Mononuclear cell (primary cell): ENCODE measurements at regions not wholly inside any gene's neighbourhood (a gene's known extent, or its start where the extent isn't known, plus 50 kb on each side); places are given as distances from the start of the nearest gene placed in this dataset.

Experiments used
- H3K27me3 ChIP-seq: 2 replicates; pipeline ENCODE4 v1.6.0; 2011; ENCODE audit warnings: low read length, control low read depth; ENCODE audit not compliant: insufficient read depth
- H3K4me1 ChIP-seq: 2 replicates; pipeline ENCODE4 v1.5.1; 2011; ENCODE audit warnings: mild to moderate bottlenecking, low read length, control low read depth; ENCODE audit not compliant: insufficient read depth
- H3K4me3 ChIP-seq: 2 replicates; pipeline ENCODE4 v1.5.1; 2011; ENCODE audit warnings: mild to moderate bottlenecking, low read length, moderate library complexity
- H3K9me3 ChIP-seq: 2 replicates; pipeline ENCODE4 v1.5.1; 2011; ENCODE audit warnings: low read depth, mild to moderate bottlenecking, control low read depth, low read length

DNA sequence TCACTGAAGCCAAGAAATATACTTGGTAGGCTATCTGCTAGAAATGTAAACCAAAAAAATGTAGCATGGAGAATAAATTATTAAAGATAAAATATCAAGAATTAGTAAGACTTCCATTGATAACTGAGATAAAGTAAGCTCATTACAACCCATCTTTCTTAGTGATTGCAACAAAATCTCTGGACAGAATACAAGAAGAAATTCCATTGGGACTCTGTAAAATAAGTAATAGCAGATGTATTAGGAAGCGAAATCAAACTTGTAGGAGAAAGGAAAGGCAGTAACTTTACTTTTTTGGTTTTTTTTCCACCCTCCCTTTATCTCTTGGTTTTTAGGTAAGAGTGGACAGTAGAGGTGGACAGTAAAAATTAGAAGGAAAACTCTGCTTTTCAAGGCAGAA is 605.7 kb downstream of the DACH1 start:
- H3K9me3 ChIP-seq: no peaks in the 10 kb centered on the region
- no peaks in the 10 kb centered on the region for H3K4me1 ChIP-seq
- H3K27me3 ChIP-seq: no peaks in the 10 kb centered on the region
- no peak overlapping the region for H3K4me3 ChIP-seq

DNA sequence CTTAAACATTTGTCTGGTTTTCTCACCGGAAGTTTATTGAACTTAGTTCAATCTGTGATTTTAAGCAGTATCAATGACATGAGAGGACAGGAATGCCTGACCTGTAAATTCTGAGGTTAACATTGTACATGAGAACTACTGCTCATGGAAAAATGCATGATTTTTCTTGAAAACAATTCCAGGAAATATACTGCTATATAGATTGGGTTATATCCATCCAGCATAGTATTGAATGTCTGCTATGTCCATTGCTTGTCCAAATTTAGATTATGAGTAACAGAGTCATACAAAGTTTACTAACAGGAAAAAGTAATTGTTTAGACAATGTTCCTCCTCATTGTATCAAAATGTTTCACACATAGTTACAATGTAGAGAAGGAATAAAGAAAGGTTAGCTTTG is 606.8 kb downstream of the DACH1 start:
- Histone ChIP-seq H3K9me3 (no peaks in the 10 kb centered on the region), H3K27me3 (no peaks in the 10 kb centered on the region), H3K4me3 (no peak overlapping the region), H3K4me1 (no peaks in the 10 kb centered on the region)

DNA sequence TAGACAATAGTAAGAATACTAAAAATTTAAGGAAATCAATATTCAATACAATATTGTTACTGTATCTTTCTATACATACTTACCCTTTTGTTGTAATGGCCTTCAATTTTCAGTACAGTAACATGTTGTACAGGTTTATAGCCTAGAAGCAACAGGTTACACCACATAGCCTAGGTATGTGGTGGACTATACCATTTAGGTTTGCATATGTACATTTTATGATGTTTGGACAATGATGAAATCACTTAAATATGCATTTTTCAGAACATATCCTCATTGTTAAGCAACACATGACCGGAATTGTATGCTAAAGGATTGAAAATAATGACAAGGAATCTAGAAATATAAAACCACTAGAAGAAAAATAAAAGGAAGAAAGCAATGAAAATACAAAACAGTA is 611.4 kb downstream of the DACH1 start:
- Histone ChIP-seq H3K4me1 (no peaks in the 10 kb centered on the region), H3K27me3 (no peaks in the 10 kb centered on the region), H3K9me3 (no peaks in the 10 kb centered on the region), H3K4me3 (no peak overlapping the region)

DNA sequence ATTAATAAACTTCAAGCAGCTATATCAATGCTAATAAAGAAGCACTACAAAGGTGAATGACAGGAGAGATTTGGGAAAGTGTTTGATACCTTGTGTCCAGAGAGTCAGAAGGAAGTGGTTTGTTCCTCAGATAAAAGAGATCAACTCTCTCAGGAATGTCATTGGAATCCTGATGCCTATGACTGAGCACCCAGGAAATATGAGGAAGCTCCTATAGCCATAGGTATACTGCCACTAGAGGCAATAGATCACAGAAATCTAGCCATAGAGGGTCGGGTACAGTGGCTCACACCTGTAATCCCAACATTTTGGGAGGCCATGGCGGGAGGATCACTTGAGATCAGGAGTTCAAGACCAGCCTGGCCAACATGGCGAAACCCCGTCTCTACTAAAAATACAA is 612.6 kb downstream of the DACH1 start:
- H3K27me3 ChIP-seq: no peaks in the 10 kb centered on the region
- no peak overlapping the region for H3K4me3 ChIP-seq
- H3K4me1 ChIP-seq: no peaks in the 10 kb centered on the region
- H3K9me3 ChIP-seq: no peaks in the 10 kb centered on the region

DNA sequence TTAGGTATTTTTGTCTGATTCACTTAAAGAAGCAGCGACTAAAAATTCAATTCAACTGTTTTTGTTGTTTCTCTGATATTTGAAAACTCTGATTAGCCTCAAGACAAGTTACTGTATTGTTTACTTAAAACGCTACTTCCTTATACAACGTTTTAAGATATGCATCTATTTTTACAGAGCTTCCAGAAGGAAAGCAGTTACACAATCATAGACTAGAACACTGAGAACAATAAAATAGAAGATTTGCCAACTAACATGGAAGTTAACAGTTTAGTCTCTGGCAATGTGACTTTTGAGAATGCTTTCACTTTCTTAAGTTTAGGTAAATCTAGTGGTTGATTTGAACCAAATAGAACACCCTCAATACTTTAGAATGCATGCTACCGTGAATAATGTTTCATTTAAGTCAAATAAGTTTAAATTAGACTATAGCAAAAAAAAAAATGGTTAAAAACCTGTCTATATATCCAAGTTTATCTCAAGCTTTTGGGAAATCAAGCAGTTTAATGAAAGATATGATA is 614.8 kb downstream of the DACH1 start:
- Histone ChIP-seq H3K27me3 (no peaks in the 10 kb centered on the region), H3K9me3 (no peaks in the 10 kb centered on the region), H3K4me3 (no peak overlapping the region), H3K4me1 (no peaks in the 10 kb centered on the region)

DNA sequence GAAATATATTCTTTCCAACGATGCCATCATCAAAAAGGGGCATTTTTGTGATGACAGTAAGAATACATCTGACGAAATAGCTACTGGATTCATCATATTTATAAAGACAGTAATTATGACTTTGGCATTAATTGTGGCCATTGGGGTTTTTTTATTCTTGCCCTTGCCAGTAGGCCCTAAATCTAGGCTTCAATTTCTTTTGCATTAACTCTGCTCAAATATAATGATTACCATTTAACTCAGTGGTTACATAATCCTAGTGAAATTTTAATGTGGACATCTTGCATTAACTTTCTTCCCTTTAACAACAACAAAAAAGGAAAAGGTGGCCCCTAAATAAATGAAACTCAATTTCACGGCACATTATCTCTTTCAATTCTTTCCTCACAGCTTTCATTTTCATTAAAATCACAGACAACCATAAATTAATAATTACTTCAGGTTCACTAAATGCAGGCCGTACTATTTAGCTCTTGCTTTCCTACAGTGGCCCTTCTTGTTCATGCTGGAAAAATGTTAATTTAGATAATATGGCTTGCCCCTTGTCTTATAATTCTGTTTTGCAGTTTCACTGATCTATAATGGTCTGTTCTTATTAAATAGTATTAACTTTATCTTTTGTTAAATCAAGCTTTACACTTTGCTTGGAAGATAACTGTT is 615.6 kb downstream of the DACH1 start:
- H3K27me3 ChIP-seq: no peaks in the 10 kb centered on the region

DNA sequence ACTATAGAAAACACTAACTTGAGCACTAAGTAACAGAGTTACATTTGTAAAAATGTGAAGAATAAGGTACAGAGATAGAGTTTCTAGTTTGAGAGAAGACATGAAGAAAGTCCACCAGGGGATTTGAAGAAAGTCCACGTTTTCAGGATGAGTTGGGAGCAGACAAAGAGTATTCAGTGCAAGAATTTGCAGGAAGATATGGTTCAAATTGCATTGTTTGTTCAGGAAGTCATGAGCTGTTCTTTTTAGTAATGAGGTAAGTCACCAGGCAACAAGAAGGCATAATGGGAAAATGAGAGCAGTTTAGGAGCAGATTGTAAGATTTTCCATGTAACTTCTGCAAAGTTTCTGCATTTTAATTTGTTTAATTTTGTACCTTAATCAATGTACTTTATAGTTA is 618.0 kb downstream of the DACH1 start:
- Histone ChIP-seq H3K9me3 (no peaks in the 10 kb centered on the region), H3K4me1 (no peaks in the 10 kb centered on the region), H3K27me3 (no peaks in the 10 kb centered on the region), H3K4me3 (no peak overlapping the region)

More for the DNA sequence above, 615.6 kb downstream of the DACH1 start:
- no peak overlapping the region for H3K4me3 ChIP-seq
- H3K9me3 ChIP-seq: no peaks in the 10 kb centered on the region
- no peaks in the 10 kb centered on the region for H3K4me1 ChIP-seq

DNA sequence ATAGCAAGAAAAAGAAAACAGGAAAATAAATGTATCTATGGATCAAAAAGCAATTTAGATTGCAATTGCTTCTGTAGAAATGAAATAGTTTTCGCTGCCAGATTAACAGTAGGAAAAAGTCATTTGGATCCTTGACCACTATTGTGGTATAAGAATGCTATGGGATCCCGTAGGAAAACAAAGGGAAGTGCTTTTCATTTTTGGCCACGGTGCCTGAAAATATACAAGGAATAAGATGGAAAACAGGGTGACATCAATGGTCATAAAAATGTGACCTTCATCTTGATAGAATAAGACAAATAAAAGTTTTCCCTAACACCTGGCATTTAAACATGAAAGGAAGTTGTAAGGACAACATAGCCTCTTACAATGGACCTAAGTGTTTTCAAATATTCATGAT is 622.8 kb downstream of the DACH1 start:
- no peaks in the 10 kb centered on the region for H3K27me3 ChIP-seq
- no peaks in the 10 kb centered on the region for H3K9me3 ChIP-seq
- no peaks in the 10 kb centered on the region for H3K4me1 ChIP-seq
- H3K4me3 ChIP-seq: no peak overlapping the region

DNA sequence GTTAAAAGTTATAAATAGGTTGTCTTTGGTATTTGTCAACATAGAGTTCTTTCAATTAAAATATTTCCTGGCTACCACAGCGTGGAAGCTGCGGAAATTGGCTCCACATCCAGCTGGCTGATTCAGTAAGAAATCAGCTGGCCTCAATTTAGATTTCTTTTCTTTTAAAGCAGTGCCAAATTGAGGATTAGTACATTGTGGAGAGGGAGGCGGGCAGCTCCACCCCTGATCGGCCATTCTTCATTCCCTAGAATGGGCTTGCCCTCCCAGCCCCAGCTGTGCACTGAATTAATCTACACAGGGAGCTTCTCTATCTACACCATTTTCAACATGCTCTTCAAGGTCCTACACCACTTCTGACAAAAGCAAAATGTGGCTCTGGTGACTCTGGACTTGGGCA is 624.8 kb downstream of the DACH1 start:
- H3K4me1 ChIP-seq: no peaks in the 10 kb centered on the region
- no peaks in the 10 kb centered on the region for H3K27me3 ChIP-seq
- H3K9me3 ChIP-seq: no peaks in the 10 kb centered on the region
- no peak overlapping the region for H3K4me3 ChIP-seq

DNA sequence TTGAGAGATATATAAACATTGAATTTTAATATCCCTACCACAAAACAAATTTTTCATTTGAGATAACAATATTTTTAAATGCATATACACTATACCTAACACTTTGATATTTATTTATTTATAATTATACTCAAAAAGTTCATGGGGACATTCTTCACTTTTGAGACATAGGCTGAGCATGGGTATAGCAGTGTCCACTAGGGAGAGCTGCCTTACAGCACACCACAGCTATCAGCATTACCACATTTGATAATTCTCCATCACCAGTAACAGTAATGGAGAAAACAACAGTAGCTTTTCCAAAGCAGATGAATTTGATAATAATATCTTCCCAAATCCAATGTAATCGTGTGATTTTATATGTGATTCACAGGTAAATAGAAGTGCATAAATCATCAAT is 626.1 kb downstream of the DACH1 start:
- no peaks in the 10 kb centered on the region for H3K27me3 ChIP-seq
- H3K4me1 ChIP-seq: no peaks in the 10 kb centered on the region
- H3K4me3 ChIP-seq: no peak overlapping the region
- H3K9me3 ChIP-seq: no peaks in the 10 kb centered on the region

DNA sequence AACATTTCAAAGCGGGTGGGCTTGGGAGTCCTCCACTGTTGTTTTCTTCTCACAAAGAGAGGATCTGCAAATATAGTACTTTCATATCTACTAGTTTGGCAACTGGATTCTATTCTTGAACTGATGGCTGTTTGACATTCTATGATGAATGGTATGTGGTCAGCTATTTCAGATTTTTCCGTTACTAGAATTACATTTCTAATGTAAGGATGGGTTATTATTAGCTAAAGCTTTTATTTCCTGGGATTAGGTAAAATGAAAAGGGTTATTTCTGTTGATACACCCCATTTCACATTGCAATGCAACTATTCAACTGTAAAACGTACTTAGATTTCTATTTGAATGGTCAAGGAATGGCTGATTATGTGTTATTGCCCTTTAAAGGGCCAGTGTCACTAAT is 629.7 kb downstream of the DACH1 start:
- Histone ChIP-seq H3K27me3 (no peaks in the 10 kb centered on the region), H3K4me3 (no peak overlapping the region), H3K4me1 (no peaks in the 10 kb centered on the region), H3K9me3 (no peaks in the 10 kb centered on the region)

DNA sequence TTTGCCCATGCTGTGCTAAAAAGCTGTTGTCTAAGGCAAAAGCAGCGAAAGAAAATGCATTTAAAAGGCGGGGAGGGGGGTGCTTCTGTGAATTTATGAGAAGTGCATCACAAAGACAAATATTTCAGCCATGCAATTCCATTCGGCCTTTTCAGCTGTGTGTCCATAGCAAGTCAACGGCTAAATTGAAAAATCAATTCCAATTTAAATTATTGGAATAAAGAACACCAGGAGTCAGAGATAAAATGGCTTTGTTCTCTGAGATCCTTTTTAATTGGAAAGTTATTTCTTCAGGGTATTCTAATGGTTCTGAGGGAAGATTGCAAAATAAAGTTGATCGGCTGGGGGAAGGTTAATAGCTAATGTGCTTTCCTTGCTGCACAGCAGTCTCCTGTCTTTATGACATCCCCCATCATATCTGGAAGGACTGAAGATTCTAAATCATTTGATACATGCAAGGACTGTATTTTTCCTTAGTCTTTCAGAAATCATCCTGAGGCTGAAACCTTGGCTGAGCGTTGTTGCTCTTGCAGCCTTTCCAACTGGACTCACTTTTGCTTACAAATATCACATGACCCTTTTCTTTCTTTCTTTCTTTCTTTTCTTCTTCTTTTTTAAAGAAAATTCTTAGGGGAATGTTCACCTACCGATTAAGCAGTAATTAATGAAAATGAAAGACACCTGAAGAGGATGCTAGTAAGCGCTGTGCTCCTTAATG is 647.1 kb downstream of the DACH1 start:
- H3K4me3 ChIP-seq: no peak overlapping the region
- no peaks in the 10 kb centered on the region for H3K4me1 ChIP-seq
- no peaks in the 10 kb centered on the region for H3K9me3 ChIP-seq
- no peaks in the 10 kb centered on the region for H3K27me3 ChIP-seq

DNA sequence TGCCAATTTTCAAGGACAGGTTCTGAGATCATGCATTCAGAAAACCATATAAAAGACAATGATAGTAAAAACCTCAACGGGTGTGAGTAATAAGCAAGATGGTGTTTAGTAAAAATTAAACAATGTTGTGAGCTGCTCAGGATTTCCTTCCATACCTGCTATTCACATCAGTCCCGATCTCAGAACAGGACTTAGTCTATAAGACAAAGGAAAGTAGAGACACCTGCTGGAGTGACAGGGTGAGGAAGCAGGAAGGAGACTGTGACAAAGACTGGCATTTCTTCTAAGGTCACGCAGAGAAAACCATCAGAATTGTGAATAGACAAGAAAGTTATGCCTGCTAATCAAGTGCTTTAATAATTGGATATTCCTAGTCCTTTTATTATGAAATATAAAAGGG is 648.0 kb downstream of the DACH1 start:
- H3K4me3 ChIP-seq: no peak overlapping the region
- H3K9me3 ChIP-seq: no peaks in the 10 kb centered on the region
- no peaks in the 10 kb centered on the region for H3K4me1 ChIP-seq

DNA sequence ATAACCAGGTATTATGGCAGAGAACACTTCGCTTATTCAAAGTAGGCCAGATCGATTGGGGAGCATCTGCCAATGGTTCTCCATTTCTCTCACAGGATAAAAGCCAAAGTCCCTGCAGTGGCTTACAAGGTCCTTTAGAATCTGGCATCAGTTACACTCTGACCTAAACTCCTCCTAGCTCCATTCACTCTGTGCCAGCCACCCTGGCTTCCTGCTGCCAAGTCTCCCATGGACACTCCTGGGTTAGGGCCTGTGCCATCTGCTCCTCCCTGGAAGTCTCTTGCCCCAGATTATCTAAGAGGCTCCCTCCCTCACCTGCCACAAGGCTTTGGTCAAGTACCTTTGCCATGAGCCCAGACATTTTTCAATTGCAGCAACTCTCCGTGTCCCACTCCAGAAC is 649.2 kb downstream of the DACH1 start:
- Histone ChIP-seq H3K9me3 (no peaks in the 10 kb centered on the region), H3K27me3 (no peaks in the 10 kb centered on the region), H3K4me1 (no peaks in the 10 kb centered on the region), H3K4me3 (no peak overlapping the region)

More for the DNA sequence above, 648.0 kb downstream of the DACH1 start:
- no peaks in the 10 kb centered on the region for H3K27me3 ChIP-seq

DNA sequence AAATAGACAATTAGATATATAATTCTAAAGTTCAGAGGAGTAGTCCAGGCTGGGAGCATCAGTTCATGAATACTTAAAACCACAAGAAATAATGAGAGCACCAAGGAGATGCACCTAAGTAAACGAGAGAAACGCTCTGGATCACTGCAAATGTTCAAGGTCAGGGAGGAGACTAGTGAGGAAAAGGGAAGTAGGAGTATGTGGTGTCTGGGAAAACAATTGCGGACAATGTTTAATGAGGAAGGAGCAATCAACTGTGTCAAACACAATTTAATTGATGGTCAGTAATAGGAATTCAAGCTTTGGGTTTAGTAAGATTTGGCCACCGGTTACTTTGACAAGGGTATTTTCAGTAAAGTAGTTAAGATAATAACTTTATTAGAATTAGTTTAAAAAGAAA is 652.2 kb downstream of the DACH1 start:
- H3K4me1 ChIP-seq: no peaks in the 10 kb centered on the region
- H3K27me3 ChIP-seq: no peaks in the 10 kb centered on the region
- H3K4me3 ChIP-seq: no peak overlapping the region
- no peaks in the 10 kb centered on the region for H3K9me3 ChIP-seq

DNA sequence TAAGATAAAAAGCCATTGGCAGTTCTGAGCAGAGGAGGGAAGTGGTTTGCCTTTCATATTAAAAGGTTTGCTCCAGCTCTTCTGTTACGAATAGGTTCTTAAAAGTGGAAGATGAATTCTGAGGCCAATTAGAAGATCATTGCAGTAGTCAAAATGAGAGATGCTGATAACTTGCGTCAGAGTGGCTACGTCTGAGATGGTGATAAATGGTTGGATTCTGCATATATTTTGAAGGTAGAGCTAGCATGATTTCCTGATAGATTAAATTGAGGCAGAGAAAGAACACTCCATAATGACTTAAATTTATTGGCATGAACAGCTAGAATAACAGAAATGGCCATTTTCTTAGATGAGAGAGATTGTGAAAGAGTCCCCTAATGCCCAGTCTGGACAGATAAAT is 652.6 kb downstream of the DACH1 start:
- Histone ChIP-seq H3K4me1 (no peaks in the 10 kb centered on the region), H3K27me3 (no peaks in the 10 kb centered on the region), H3K4me3 (no peak overlapping the region), H3K9me3 (no peaks in the 10 kb centered on the region)
